H1 (cell line): ENCODE measurements at regions not wholly inside any gene's neighbourhood (a gene's known extent, or its start where the extent isn't known, plus 50 kb on each side); places are given as distances from the start of the nearest gene placed in this dataset.

Experiments used
- ATF2 ChIP-seq: IDR thresholded peaks from 2 replicates; pipeline ENCODE4 v1.6.1; 2012; ENCODE audit warnings: low read length, inconsistent platforms

- TF ChIP-seq ATF2: no peak
These were observed 440.9 kb downstream of the IRS1 start (continued) for GRCh38 chr2:226358688-226359087.
